ENCODE measurements at regions not wholly inside any gene's neighbourhood (a gene's known extent, or its start where the extent isn't known, plus 50 kb on each side); places are given as distances from the start of the nearest gene placed in this dataset.

- TF ChIP-seq POLR2A (IDR thresholded peaks at IDR 0.05) (no peak), EP300 (IDR thresholded peaks at IDR 0.05) (no peak)
- TF ChIP-seq, protein P1, sequence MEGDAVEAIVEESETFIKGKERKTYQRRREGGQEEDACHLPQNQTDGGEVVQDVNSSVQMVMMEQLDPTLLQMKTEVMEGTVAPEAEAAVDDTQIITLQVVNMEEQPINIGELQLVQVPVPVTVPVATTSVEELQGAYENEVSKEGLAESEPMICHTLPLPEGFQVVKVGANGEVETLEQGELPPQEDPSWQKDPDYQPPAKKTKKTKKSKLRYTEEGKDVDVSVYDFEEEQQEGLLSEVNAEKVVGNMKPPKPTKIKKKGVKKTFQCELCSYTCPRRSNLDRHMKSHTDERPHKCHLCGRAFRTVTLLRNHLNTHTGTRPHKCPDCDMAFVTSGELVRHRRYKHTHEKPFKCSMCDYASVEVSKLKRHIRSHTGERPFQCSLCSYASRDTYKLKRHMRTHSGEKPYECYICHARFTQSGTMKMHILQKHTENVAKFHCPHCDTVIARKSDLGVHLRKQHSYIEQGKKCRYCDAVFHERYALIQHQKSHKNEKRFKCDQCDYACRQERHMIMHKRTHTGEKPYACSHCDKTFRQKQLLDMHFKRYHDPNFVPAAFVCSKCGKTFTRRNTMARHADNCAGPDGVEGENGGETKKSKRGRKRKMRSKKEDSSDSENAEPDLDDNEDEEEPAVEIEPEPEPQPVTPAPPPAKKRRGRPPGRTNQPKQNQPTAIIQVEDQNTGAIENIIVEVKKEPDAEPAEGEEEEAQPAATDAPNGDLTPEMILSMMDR (IDR thresholded peaks at IDR 0.05): no peak
Measured at GRCh38 chr9:104258296-104259011, 164.3 kb downstream of the SMC2 start.
